GM12873 (cell line): ENCODE measurements at regions not wholly inside any gene's neighbourhood (a gene's known extent, or its start where the extent isn't known, plus 50 kb on each side); places are given as distances from the start of the nearest gene placed in this dataset.

Source experiments
- CTCF ChIP-seq: IDR thresholded peaks from 2 replicates; pipeline ENCODE4 v1.5.1; 2012; ENCODE audit warnings: low read depth, mild to moderate bottlenecking, moderate library complexity, low read length, control low read depth; ENCODE audit not compliant: insufficient read depth; ENCODE audit errors: missing control alignments

- no peak for TF ChIP-seq CTCF
Observed at GRCh38 chrX:131958724-131959123, 64.4 kb upstream of the STK26 start.

DNA sequence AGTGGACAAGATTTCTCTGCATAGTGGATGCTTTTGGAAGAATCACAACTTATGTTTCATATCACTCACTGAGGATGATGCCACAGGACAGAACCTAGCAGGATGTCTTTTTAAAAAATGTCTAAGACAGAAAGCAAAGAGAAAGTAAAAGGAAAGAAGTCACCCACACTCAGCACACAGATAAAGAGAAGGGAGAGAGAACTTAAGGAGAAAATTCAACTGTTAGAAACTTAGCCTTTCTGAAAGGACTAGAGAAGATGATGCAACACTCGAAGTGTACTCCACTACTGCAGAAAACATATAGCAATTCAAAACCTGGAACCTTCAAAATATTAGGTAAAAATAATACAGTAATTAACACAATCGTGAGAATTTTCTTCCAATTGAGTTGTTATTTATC, 52.8 kb upstream of the STK26 start:
- TF ChIP-seq CTCF, result no peak
